Epithelial cell of esophagus (primary cell): ENCODE measurements at regions not wholly inside any gene's neighbourhood (a gene's known extent, or its start where the extent isn't known, plus 50 kb on each side); places are given as distances from the start of the nearest gene placed in this dataset.

Experiments
- DNase-seq: peaks from one replicate; pipeline ENCODE4 v3.0.0; 2010; ENCODE audit warnings: low read depth
- H3K4me3 ChIP-seq: 2 replicates; pipeline ENCODE4 v1.5.1; 2011; ENCODE audit warnings: mild to moderate bottlenecking, low read length, control low read depth
- CTCF ChIP-seq: IDR thresholded peaks from 2 replicates; pipeline ENCODE4 v1.5.1; 2011; ENCODE audit warnings: low read depth, mild to moderate bottlenecking, low read length, control low read depth, inconsistent platforms; ENCODE audit not compliant: insufficient read depth; ENCODE audit errors: missing control alignments

- H3K4me3 ChIP-seq: no peak overlapping the region
- TF ChIP-seq CTCF: no peak
- no peak for DNase-seq
Measured at GRCh38 chr9:2313512-2313911, 298.4 kb downstream of the SMARCA2 start.

GRCh38 chr9:2317591-2317990, 302.4 kb downstream of the SMARCA2 start:
- TF ChIP-seq CTCF: no peak
- H3K4me3 ChIP-seq: no peak overlapping the region
- DNase-seq: peak; percentile 36

GRCh38 chr9:2319421-2319820, 302.2 kb upstream of the VLDLR start:
- TF ChIP-seq CTCF: no peak
- DNase-seq: peak; percentile 48
- H3K4me3 ChIP-seq: no peak overlapping the region

- H3K4me3 ChIP-seq: no peak overlapping the region
- peak; percentile 16 for DNase-seq
- no peak for TF ChIP-seq CTCF
Measured at GRCh38 chr9:2320114-2320513, 301.5 kb upstream of the VLDLR start.

GRCh38 chr9:2320632-2321031, 301.0 kb upstream of the VLDLR start:
- DNase-seq: no peak
- no peak for TF ChIP-seq CTCF
- no peak overlapping the region for H3K4me3 ChIP-seq

- TF ChIP-seq CTCF: peak; percentile 25
- no peak overlapping the region for H3K4me3 ChIP-seq
- no peak for DNase-seq
Measured at GRCh38 chr9:2321523-2322148, 300.0 kb upstream of the VLDLR start.

GRCh38 chr9:2324742-2325141, 296.8 kb upstream of the VLDLR start:
- no peak for TF ChIP-seq CTCF
- no peak overlapping the region for H3K4me3 ChIP-seq
- DNase-seq: no peak
